B cell (primary cell): ENCODE measurements at regions not wholly inside any gene's neighbourhood (a gene's known extent, or its start where the extent isn't known, plus 50 kb on each side); places are given as distances from the start of the nearest gene placed in this dataset.

Experiments used
- ATAC-seq: fragments of 200-7000 bp; cut with Tn5 transposase; one replicate; pipeline ENCODE4 v1.10.0; 2021; ENCODE audit warnings: low read depth, mild to moderate bottlenecking, moderate number of reproducible peaks, moderate library complexity
- CTCF ChIA-PET: fragments of 350-600 bp; sonication (Branson Sonifier 250); formaldehyde crosslinking; loops from one replicate; lab custom pipeline; 2021; ENCODE audit warnings: antibody characterized with exemption, inconsistent platforms; lab: Charles Lee
- POLR2A ChIA-PET: fragments of 350-600 bp; sonication (Branson Sonifier 250); formaldehyde crosslinking; loops from one replicate; lab custom pipeline; 2021; ENCODE audit warnings: antibody characterized with exemption; lab: Charles Lee
- DNase-seq: peaks from one replicate; pipeline ENCODE4 v3.0.0; 2013
- H2AFZ ChIP-seq: 2 replicates; pipeline ENCODE4 v1.6.1; 2012; ENCODE audit warnings: mild to moderate bottlenecking, low read depth, low read length; ENCODE audit not compliant: insufficient read depth, poor library complexity, severe bottlenecking
- H3K27ac ChIP-seq, 2 donors: 1 replicate in 1 of 2; 2 replicates in 1 of 2; pipeline ENCODE4 v1.5.1; 2012 to 2013; ENCODE audit warnings: low read length in 2 of 2, mild to moderate bottlenecking in 2 of 2, moderate library complexity in 1 of 2
- H3K27me3 ChIP-seq, 4 experiments: fragments of 200-600 bp in 1 of 4; sonication (generic) in 1 of 4; replicated peaks in 1 of 4; 1 replicate in 2 of 4; 2 replicates in 2 of 4; pipeline versions ENCODE4 v1.6.1 to v1.7.0; 2013 to 2016; ENCODE audit warnings: low read length in 3 of 4, mild to moderate bottlenecking in 2 of 4, mixed read lengths in 1 of 4, moderate library complexity in 1 of 4; ENCODE audit not compliant: insufficient read depth in 4 of 4, control insufficient read depth in 3 of 4; ENCODE audit errors: control extremely low read depth in 1 of 4
- H3K36me3 ChIP-seq, 2 experiments: replicated peaks in 1 of 2; 1 replicate in 1 of 2; 2 replicates in 1 of 2; pipeline versions ENCODE4 v1.6.1 to v1.7.1; 2013; ENCODE audit warnings: low read length in 1 of 2; ENCODE audit not compliant: insufficient read depth in 2 of 2, control insufficient read depth in 1 of 2; ENCODE audit errors: control extremely low read depth in 1 of 2, extremely low read depth in 1 of 2
- H3K4me1 ChIP-seq, 2 donors: fragments of 200-600 bp in 1 of 2; sonication (generic) in 1 of 2; 1 replicate in 1 of 2; 2 replicates in 1 of 2; pipeline versions ENCODE4 v1.5.1 to v1.6.1; 2013 to 2017; ENCODE audit warnings: low read length in 2 of 2; ENCODE audit not compliant: control insufficient read depth in 2 of 2, insufficient read depth in 2 of 2
- H3K4me2 ChIP-seq: replicated peaks from 2 replicates; pipeline ENCODE3; 2012; ENCODE audit warnings: mild to moderate bottlenecking, low read depth, low read length; ENCODE audit not compliant: poor library complexity, severe bottlenecking
- H3K4me3 ChIP-seq, 5 experiments: fragments of 200-600 bp in 1 of 5; sonication (generic) in 1 of 5; 1 replicate in 3 of 5; 2 replicates in 2 of 5; pipeline versions ENCODE4 v1.5.1 to v1.7.0; 2011 to 2016; ENCODE audit warnings: low read length in 4 of 5, mild to moderate bottlenecking in 4 of 5, low read depth in 2 of 5, control low read depth in 1 of 5, moderate library complexity in 1 of 5; ENCODE audit not compliant: insufficient read depth in 1 of 5; ENCODE audit errors: control extremely low read depth in 1 of 5, extremely low read depth in 1 of 5
- H3K79me2 ChIP-seq: fragments of 200-600 bp; sonication (generic); one replicate; pipeline ENCODE4 v1.6.0; 2016; ENCODE audit warnings: low read length; ENCODE audit not compliant: control insufficient read depth, insufficient read depth
- H3K9ac ChIP-seq: fragments of 200-600 bp; sonication (generic); 2 replicates; pipeline ENCODE4 v1.6.1; 2017; ENCODE audit warnings: mild to moderate bottlenecking, low read length, moderate library complexity
- H3K9me3 ChIP-seq, 3 donors: one replicate each; pipeline versions ENCODE4 v1.6.1 to v1.7.1; 2013; ENCODE audit warnings: low read length in 2 of 3; ENCODE audit not compliant: control insufficient read depth in 2 of 3, insufficient read depth in 1 of 3; ENCODE audit errors: control extremely low read depth in 1 of 3
- H4K20me1 ChIP-seq: 2 replicates; pipeline ENCODE4 v1.6.0; 2012; ENCODE audit warnings: mild to moderate bottlenecking, low read length; ENCODE audit not compliant: insufficient read depth, control insufficient read depth, poor library complexity, severe bottlenecking
- H3K27ac Mint-ChIP-seq: one replicate; pipeline ENCODE4 v1.8.0; 2021; ENCODE audit warnings: mixed read lengths
- H3K27me3 Mint-ChIP-seq: one replicate; pipeline ENCODE4 v1.8.0; 2021; ENCODE audit warnings: mixed read lengths
- H3K4me1 Mint-ChIP-seq: one replicate; pipeline ENCODE4 v1.8.0; 2021; ENCODE audit warnings: mixed read lengths
- H3K4me3 Mint-ChIP-seq: one replicate; pipeline ENCODE4 v1.8.0; 2021; ENCODE audit warnings: mixed read lengths
- H3K9me3 Mint-ChIP-seq: one replicate; pipeline ENCODE4 v1.8.0; 2022; ENCODE audit warnings: mixed read lengths; ENCODE audit not compliant: insufficient read depth
- EZH2 ChIP-seq: IDR thresholded peaks from 2 replicates; pipeline ENCODE4 v1.6.1; 2012; ENCODE audit warnings: borderline replicate concordance, low read depth, mild to moderate bottlenecking, moderate library complexity, low read length; ENCODE audit not compliant: insufficient read depth, poor library complexity, severe bottlenecking
- WGBS: methylation state at CpG from one replicate; pipeline ENCODE4 v1.1.5; 2013; ENCODE audit warnings: missing lambda C conversion rate; ENCODE audit not compliant: insufficient coverage; 5-methylcytosine and 5-hydroxymethylcytosine counted together
- intact Hi-C: fragments of 100-400 bp; cut with micrococcal nuclease; formaldehyde crosslinking; loops from one replicate; pipeline ENCODE4 v1.10.0; 2022
- TF ChIP-seq, protein P1 (sequence below): fragments of 200-600 bp; IDR thresholded peaks from one replicate; pipeline ENCODE4 v1.8.0; 2022; ENCODE audit warnings: antibody characterized with exemption, mild to moderate bottlenecking

DNA sequence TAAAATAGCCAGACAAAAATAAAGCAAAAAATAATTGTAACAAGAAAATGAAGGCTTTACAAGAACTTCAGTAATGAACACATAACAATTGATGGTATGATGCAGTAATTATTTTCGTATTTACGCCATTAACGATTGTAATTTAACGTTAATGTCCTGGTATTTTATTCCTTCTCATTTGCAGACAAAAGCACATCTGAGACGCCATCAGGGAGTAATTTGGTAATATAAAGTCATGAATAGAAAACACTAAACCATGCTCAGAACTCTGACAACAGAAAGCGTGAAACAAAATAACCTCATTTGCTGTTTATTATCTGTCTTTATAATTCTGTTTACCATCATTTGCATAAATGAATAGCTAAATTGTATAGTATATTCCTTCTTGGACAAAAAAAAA lies 336.6 kb upstream of the THRB start:
- no peak for TF ChIP-seq EZH2
- Mint-ChIP-seq H3K27ac (no peak overlapping the region), H3K27me3 (peaks cover 46% of the 10 kb centered on the region), H3K9me3 (no peaks in the 10 kb centered on the region), H3K4me1 (no peaks in the 10 kb centered on the region), H3K4me3 (no peak overlapping the region)
- no peak overlapping the region for H3K4me3 ChIP-seq
- WGBS: no CpG with 5 or more reads among the region's 6 CpGs
- no peaks in the 10 kb centered on the region for H4K20me1 ChIP-seq
- no peak for ATAC-seq
- no peak overlapping the region for H3K27ac ChIP-seq
- peaks cover 0 to 3% (median 0%) of the 10 kb centered on the region in 3 donors for H3K9me3 ChIP-seq
- H2AFZ ChIP-seq: no peak overlapping the region
- no peak for DNase-seq
- POLR2A ChIA-PET: no interaction called here
- no peaks in the 10 kb centered on the region for H3K79me2 ChIP-seq
- no peak overlapping the region for H3K9ac ChIP-seq
- intact Hi-C loops: no loop called here
- CTCF ChIA-PET: no interaction called here
- H3K4me1 ChIP-seq: peaks cover 4 to 7% of the 10 kb centered on the region in 2 donors
- H3K4me2 ChIP-seq: no peak overlapping the region
- no peaks in the 10 kb centered on the region for H3K36me3 ChIP-seq
- H3K27me3 ChIP-seq: peaks cover 0 to 25% (median 6%) of the 10 kb centered on the region in 4 experiments

DNA sequence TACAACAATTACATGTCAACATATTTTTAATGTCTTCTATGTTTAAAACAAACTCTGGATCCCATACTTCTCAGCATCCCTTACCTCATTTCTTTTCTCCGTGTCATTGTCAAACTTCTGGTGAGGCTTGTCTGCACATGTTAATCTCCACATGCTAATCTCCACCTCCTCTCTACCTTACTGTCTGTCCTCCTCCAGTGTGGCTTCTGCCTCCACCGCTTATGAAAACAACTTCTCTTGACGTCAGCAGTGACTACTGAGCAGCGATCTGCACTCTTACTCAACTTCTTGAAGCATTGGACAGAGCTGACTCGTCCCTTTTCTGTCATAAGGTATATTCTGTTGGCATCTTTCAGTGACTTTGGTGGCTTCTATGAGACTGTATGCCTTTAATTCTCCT lies 338.2 kb upstream of the THRB start:
- no peak overlapping the region for H3K4me3 ChIP-seq
- H3K79me2 ChIP-seq: no peaks in the 10 kb centered on the region
- H3K4me1 Mint-ChIP-seq: no peaks in the 10 kb centered on the region
- H3K36me3 ChIP-seq: no peaks in the 10 kb centered on the region
- no peak overlapping the region for H3K9ac ChIP-seq
- H3K4me3 Mint-ChIP-seq: no peak overlapping the region
- TF ChIP-seq, protein P1, sequence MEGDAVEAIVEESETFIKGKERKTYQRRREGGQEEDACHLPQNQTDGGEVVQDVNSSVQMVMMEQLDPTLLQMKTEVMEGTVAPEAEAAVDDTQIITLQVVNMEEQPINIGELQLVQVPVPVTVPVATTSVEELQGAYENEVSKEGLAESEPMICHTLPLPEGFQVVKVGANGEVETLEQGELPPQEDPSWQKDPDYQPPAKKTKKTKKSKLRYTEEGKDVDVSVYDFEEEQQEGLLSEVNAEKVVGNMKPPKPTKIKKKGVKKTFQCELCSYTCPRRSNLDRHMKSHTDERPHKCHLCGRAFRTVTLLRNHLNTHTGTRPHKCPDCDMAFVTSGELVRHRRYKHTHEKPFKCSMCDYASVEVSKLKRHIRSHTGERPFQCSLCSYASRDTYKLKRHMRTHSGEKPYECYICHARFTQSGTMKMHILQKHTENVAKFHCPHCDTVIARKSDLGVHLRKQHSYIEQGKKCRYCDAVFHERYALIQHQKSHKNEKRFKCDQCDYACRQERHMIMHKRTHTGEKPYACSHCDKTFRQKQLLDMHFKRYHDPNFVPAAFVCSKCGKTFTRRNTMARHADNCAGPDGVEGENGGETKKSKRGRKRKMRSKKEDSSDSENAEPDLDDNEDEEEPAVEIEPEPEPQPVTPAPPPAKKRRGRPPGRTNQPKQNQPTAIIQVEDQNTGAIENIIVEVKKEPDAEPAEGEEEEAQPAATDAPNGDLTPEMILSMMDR: no peak
- TF ChIP-seq EZH2: no peak
- DNase-seq (no peak), ATAC-seq (no peak)
- CTCF ChIA-PET: no interaction called here
- H3K27me3 ChIP-seq: peaks cover 0 to 23% (median 6%) of the 10 kb centered on the region in 4 experiments
- H4K20me1 ChIP-seq: no peaks in the 10 kb centered on the region
- intact Hi-C loops: no loop called here
- 81% methylated on average over 5 of the region's 5 CpGs for WGBS
- peaks cover 29% of the 10 kb centered on the region for H3K27me3 Mint-ChIP-seq
- H3K9me3 Mint-ChIP-seq: no peaks in the 10 kb centered on the region
- no peak overlapping the region for H3K27ac Mint-ChIP-seq
- H3K4me1 ChIP-seq: peaks cover 4 to 7% of the 10 kb centered on the region in 2 donors
- H3K4me2 ChIP-seq: no peak overlapping the region
- H2AFZ ChIP-seq: no peak overlapping the region
- no peak overlapping the region for H3K27ac ChIP-seq
- H3K9me3 ChIP-seq: peaks cover 0 to 3% (median 0%) of the 10 kb centered on the region in 3 donors
- POLR2A ChIA-PET: no interaction called here
